CD4-positive, alpha-beta memory T cell (primary cell): ENCODE measurements at regions not wholly inside any gene's neighbourhood (a gene's known extent, or its start where the extent isn't known, plus 50 kb on each side); places are given as distances from the start of the nearest gene placed in this dataset.

Experiments used
- CTCF ChIA-PET: fragments of 350-600 bp; sonication (Branson Sonifier 250); formaldehyde crosslinking; loops from one replicate; lab custom pipeline; 2021; ENCODE audit warnings: inconsistent platforms; ENCODE audit not compliant: partially characterized antibody; lab: Charles Lee
- POLR2A ChIA-PET: fragments of 350-600 bp; sonication (Branson Sonifier 250); formaldehyde crosslinking; loops from one replicate; lab custom pipeline; 2021; ENCODE audit not compliant: partially characterized antibody; lab: Charles Lee
- DNase-seq, 5 donors: peaks; one replicate each; pipeline versions ENCODE4 v3.0.0 to v3.0.0-alpha.2; 2020 to 2022; ENCODE audit warnings: mixed read lengths in 1 of 5
- H3K27ac ChIP-seq: one replicate; pipeline ENCODE4 v1.7.0; 2013; ENCODE audit warnings: low read depth, low read length
- H3K27me3 ChIP-seq: 2 replicates; pipeline ENCODE4 v1.7.0; 2013; ENCODE audit warnings: mild to moderate bottlenecking, low read length, moderate library complexity; ENCODE audit not compliant: insufficient read depth
- H3K36me3 ChIP-seq: 2 replicates; pipeline ENCODE4 v1.7.0; 2013; ENCODE audit warnings: mild to moderate bottlenecking, low read length, moderate library complexity; ENCODE audit not compliant: insufficient read depth
- H3K4me1 ChIP-seq: 2 replicates; pipeline ENCODE4 v1.7.0; 2013; ENCODE audit warnings: mild to moderate bottlenecking, low read length, moderate library complexity; ENCODE audit not compliant: insufficient read depth
- H3K4me3 ChIP-seq, 2 donors: one replicate each; pipeline ENCODE4 v1.7.0; 2013; ENCODE audit warnings: low read length in 2 of 2, mild to moderate bottlenecking in 1 of 2
- H3K9me3 ChIP-seq, 2 donors: one replicate each; pipeline ENCODE4 v1.7.0; 2013; ENCODE audit warnings: low read length in 2 of 2, control low read depth in 1 of 2; ENCODE audit not compliant: control insufficient read depth in 1 of 2
- H3K27ac Mint-ChIP-seq, 7 donors: one replicate each; pipeline ENCODE4 v1.8.0; 2020 to 2021; ENCODE audit warnings: mixed read lengths in 7 of 7, mild to moderate bottlenecking in 6 of 7, inconsistent platforms in 3 of 7, moderate library complexity in 3 of 7
- H3K27me3 Mint-ChIP-seq, 2 donors: one replicate each; pipeline ENCODE4 v1.8.0; 2020 to 2021; ENCODE audit warnings: mixed read lengths in 2 of 2
- H3K36me3 Mint-ChIP-seq, 2 donors: one replicate each; pipeline ENCODE4 v1.8.0; 2020 to 2021; ENCODE audit warnings: mixed read lengths in 2 of 2, inconsistent platforms in 1 of 2, mild to moderate bottlenecking in 1 of 2
- H3K4me1 Mint-ChIP-seq, 4 donors: one replicate each; pipeline ENCODE4 v1.8.0; 2020 to 2021; ENCODE audit warnings: mixed read lengths in 4 of 4, mild to moderate bottlenecking in 1 of 4
- H3K4me3 Mint-ChIP-seq, 8 donors: one replicate each; pipeline ENCODE4 v1.8.0; 2020 to 2021; ENCODE audit warnings: mixed read lengths in 8 of 8, mild to moderate bottlenecking in 7 of 8, moderate library complexity in 6 of 8, inconsistent platforms in 3 of 8
- H3K9me3 Mint-ChIP-seq, 8 donors: one replicate each; pipeline ENCODE4 v1.8.0; 2020 to 2021; ENCODE audit warnings: mixed read lengths in 8 of 8, mild to moderate bottlenecking in 5 of 8, inconsistent platforms in 3 of 8, moderate library complexity in 1 of 8
- intact Hi-C: fragments of 100-400 bp; cut with micrococcal nuclease; formaldehyde crosslinking; loops from one replicate; pipeline ENCODE4 v1.15.1; 2023

DNA sequence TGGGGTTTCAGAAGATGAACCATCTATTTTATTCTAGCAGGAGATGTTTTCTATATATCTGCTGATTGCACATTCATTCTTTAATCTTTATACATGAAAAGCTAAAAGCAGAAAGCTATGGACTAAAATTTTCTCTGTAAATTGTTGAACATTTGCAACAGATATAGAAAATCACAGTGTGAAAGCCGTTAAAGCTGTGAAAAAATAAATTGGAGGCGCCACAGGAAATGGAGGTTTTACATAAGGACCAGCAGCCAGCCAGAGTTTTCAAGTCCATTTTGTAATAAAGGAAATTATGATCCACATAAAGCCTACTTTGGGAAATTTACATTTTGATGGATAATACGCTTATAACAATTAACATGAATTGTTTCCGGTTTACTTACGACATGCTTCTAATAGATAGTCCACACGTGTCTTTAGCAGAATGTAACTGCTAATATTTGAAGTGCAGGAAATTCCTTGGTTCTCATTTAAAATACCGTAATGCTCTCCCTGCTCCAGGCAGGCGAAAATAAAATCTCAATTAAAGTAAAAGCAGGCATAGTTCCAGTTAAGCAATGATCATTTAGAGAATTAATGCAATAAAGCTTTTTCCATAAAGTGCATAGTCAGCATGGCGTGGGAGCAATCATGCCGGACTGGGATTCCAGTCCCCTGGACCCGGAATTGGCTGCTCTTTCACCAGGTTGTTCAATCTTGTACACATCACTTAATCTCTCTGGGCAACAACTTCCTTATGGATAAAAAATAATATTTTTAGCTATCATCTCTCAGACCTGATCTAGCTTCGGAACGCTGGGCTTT lies 445.4 kb downstream of the ZNF608 start:
- no peak for DNase-seq
- H3K9me3 ChIP-seq = no peaks in the 10 kb centered on the region
- no peaks in the 10 kb centered on the region for H3K27me3 Mint-ChIP-seq
- H3K4me1 Mint-ChIP-seq = no peaks in the 10 kb centered on the region
- H3K4me3 ChIP-seq = no peak overlapping the region
- no peak overlapping the region for H3K4me3 Mint-ChIP-seq
- no peak overlapping the region for H3K27ac ChIP-seq
- H3K9me3 Mint-ChIP-seq = peaks cover 0 to 4% (median 0%) of the 10 kb centered on the region in 8 donors
- POLR2A ChIA-PET = no interaction called here
- no peak overlapping the region for H3K27ac Mint-ChIP-seq
- H3K36me3 ChIP-seq = no peaks in the 10 kb centered on the region
- H3K36me3 Mint-ChIP-seq = no peaks in the 10 kb centered on the region
- no peaks in the 10 kb centered on the region for H3K27me3 ChIP-seq
- intact Hi-C loops = no loop called here
- no peaks in the 10 kb centered on the region for H3K4me1 ChIP-seq
- CTCF ChIA-PET = no interaction called here

- CTCF ChIA-PET = no interaction called here
- H3K36me3 ChIP-seq = no peaks in the 10 kb centered on the region
Observed at GRCh38 chr5:124297826-124298225, 448.6 kb downstream of the ZNF608 start.

DNA sequence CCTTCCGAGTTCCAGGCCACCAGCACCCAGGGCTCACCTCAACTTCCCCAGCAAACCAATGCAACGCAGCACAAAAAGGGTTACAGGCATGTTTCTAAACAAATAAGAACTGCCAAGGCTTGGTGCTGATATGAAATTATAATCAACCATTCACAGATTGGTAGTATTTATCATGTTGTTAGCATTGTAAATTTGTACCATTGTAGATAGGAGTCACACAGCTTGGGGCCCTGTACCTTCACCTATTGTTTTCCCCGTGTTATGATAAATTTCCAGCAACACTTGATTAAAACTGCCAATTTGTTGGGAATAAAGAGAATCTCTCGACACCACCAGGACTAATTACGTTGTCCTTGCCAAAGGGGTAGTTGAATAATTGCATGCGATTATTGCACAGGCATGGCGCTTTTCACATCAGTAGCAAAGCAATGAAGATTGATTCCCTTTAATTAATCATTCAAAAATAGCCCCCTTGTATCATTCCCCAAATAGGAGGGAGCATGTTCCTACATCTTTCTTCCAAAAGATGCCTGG lies 454.1 kb downstream of the ZNF608 start:
- Histone ChIP-seq H3K36me3 (no peaks in the 10 kb centered on the region), H3K27me3 (no peaks in the 10 kb centered on the region), H3K4me3 (no peak overlapping the region), H3K27ac (no peak overlapping the region), H3K9me3 (no peaks in the 10 kb centered on the region), H3K4me1 (no peaks in the 10 kb centered on the region)
- ChIA-PET POLR2A (no interaction called here), CTCF (no interaction called here)
- H3K4me3 Mint-ChIP-seq = no peak overlapping the region
- no peaks in the 10 kb centered on the region for H3K4me1 Mint-ChIP-seq
- H3K36me3 Mint-ChIP-seq = no peaks in the 10 kb centered on the region
- no peaks in the 10 kb centered on the region for H3K27me3 Mint-ChIP-seq
- DNase-seq = no peak
- H3K27ac Mint-ChIP-seq = no peak overlapping the region
- H3K9me3 Mint-ChIP-seq = peaks cover 0 to 7% (median 4%) of the 10 kb centered on the region in 8 donors
- intact Hi-C loops = no loop called here

More at GRCh38 chr5:124297826-124298225, 448.6 kb downstream of the ZNF608 start:
- intact Hi-C loops = no loop called here
- H3K9me3 Mint-ChIP-seq = peaks cover 0 to 10% (median 4%) of the 10 kb centered on the region in 8 donors
- H3K4me1 Mint-ChIP-seq = no peaks in the 10 kb centered on the region
- no peaks in the 10 kb centered on the region for H3K27me3 ChIP-seq
- no peak overlapping the region for H3K27ac ChIP-seq
- no peaks in the 10 kb centered on the region for H3K27me3 Mint-ChIP-seq
- POLR2A ChIA-PET = no interaction called here
- no peak overlapping the region for H3K4me3 Mint-ChIP-seq
- H3K4me1 ChIP-seq = no peaks in the 10 kb centered on the region
- no peaks in the 10 kb centered on the region for H3K36me3 Mint-ChIP-seq
- H3K27ac Mint-ChIP-seq = no peak overlapping the region
- no peaks in the 10 kb centered on the region for H3K9me3 ChIP-seq
- no peak overlapping the region for H3K4me3 ChIP-seq
- no peak for DNase-seq

DNA sequence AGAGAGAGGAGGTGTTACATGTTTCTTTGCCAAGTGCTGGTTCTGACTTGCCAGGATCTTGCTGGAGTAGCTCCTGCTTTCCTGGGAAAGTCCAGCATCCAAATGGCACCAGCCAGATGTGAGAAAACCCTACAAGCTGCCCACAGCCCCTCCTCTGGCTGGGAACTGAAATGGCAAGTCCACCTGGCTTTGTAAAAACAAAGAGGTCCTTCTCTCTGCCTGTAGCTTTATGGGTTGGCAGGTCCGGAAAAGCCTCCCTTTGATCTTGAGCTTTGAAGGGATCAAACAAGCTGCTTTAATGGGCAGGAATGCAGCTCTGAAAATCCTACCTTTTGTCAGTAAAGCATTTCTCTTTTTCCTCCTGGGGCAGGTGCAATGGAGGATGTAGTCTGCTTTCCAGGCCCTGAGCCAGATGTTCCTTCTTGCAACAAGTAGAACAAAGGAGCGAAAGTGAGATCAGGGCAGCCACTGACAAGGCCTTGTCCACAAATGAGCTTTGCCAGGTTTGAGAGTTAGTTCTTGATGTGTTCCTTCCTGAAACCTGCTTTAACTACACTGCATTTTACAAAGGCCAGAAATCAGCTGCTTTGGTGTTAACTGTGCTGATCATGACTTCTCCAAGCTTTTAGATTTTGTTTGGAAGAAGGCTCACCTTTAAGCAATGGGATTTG lies 456.7 kb downstream of the ZNF608 start:
- H3K27me3 ChIP-seq = no peaks in the 10 kb centered on the region
- Mint-ChIP-seq H3K36me3 (no peaks in the 10 kb centered on the region), H3K4me3 (no peak overlapping the region), H3K9me3 (peaks cover 0 to 5% (median 0%) of the 10 kb centered on the region in 8 donors), H3K4me1 (no peaks in the 10 kb centered on the region), H3K27me3 (no peaks in the 10 kb centered on the region), H3K27ac (no peak overlapping the region)
- no peak overlapping the region for H3K4me3 ChIP-seq
- ChIA-PET POLR2A (no interaction called here), CTCF (no interaction called here)
- no peaks in the 10 kb centered on the region for H3K9me3 ChIP-seq
- no peak for DNase-seq
- no peak overlapping the region for H3K27ac ChIP-seq
- intact Hi-C loops = no loop called here
- H3K4me1 ChIP-seq = no peaks in the 10 kb centered on the region
- no peaks in the 10 kb centered on the region for H3K36me3 ChIP-seq

GRCh38 chr5:124289130-124289529 lies 457.3 kb downstream of the ZNF608 start:
- H3K4me3 Mint-ChIP-seq = no peak overlapping the region
- no peaks in the 10 kb centered on the region for H3K27me3 Mint-ChIP-seq
- no peak for DNase-seq
- Histone ChIP-seq H3K27me3 (no peaks in the 10 kb centered on the region), H3K4me1 (no peaks in the 10 kb centered on the region), H3K4me3 (no peak overlapping the region), H3K9me3 (no peaks in the 10 kb centered on the region), H3K27ac (no peak overlapping the region), H3K36me3 (no peaks in the 10 kb centered on the region)
- H3K36me3 Mint-ChIP-seq = no peaks in the 10 kb centered on the region
- ChIA-PET POLR2A (no interaction called here), CTCF (no interaction called here)
- peaks cover 0 to 7% (median under 1%) of the 10 kb centered on the region in 8 donors for H3K9me3 Mint-ChIP-seq
- no peaks in the 10 kb centered on the region for H3K4me1 Mint-ChIP-seq
- intact Hi-C loops = no loop called here
- H3K27ac Mint-ChIP-seq = no peak overlapping the region

- Histone ChIP-seq H3K9me3 (no peaks in the 10 kb centered on the region), H3K36me3 (no peaks in the 10 kb centered on the region), H3K27me3 (no peaks in the 10 kb centered on the region), H3K27ac (no peak overlapping the region), H3K4me1 (no peaks in the 10 kb centered on the region), H3K4me3 (no peak overlapping the region)
- intact Hi-C loops = no loop called here
- H3K27ac Mint-ChIP-seq = no peak overlapping the region
- H3K36me3 Mint-ChIP-seq = no peaks in the 10 kb centered on the region
- POLR2A ChIA-PET = no interaction called here
- H3K4me1 Mint-ChIP-seq = no peaks in the 10 kb centered on the region
- CTCF ChIA-PET = no interaction called here
- no peak overlapping the region for H3K4me3 Mint-ChIP-seq
- peaks cover 0 to 7% (median 0%) of the 10 kb centered on the region in 8 donors for H3K9me3 Mint-ChIP-seq
- no peak for DNase-seq
- no peaks in the 10 kb centered on the region for H3K27me3 Mint-ChIP-seq
Observed at GRCh38 chr5:124287813-124288212, 458.6 kb downstream of the ZNF608 start.

- Histone ChIP-seq H3K27me3 (no peaks in the 10 kb centered on the region), H3K4me3 (no peak overlapping the region), H3K4me1 (no peaks in the 10 kb centered on the region), H3K36me3 (no peaks in the 10 kb centered on the region), H3K9me3 (no peaks in the 10 kb centered on the region), H3K27ac (no peak overlapping the region)
- ChIA-PET CTCF (no interaction called here), POLR2A (no interaction called here)
- no peaks in the 10 kb centered on the region for H3K27me3 Mint-ChIP-seq
- intact Hi-C loops = no loop called here
- no peak overlapping the region for H3K27ac Mint-ChIP-seq
- H3K4me3 Mint-ChIP-seq = no peak overlapping the region
- no peak for DNase-seq
- no peaks in the 10 kb centered on the region for H3K36me3 Mint-ChIP-seq
- peaks cover 0 to 7% (median under 1%) of the 10 kb centered on the region in 8 donors for H3K9me3 Mint-ChIP-seq
- no peaks in the 10 kb centered on the region for H3K4me1 Mint-ChIP-seq
Observed at GRCh38 chr5:124285733-124286132, 460.7 kb downstream of the ZNF608 start.
